GM12872 (cell line): ENCODE measurements at regions not wholly inside any gene's neighbourhood (a gene's known extent, or its start where the extent isn't known, plus 50 kb on each side); places are given as distances from the start of the nearest gene placed in this dataset.

ENCODE experiments used
- TF ChIP-seq, protein P1 (sequence below): IDR thresholded peaks from 3 replicates; pipeline ENCODE4 v1.5.1; 2011; ENCODE audit warnings: low read depth, mild to moderate bottlenecking, low read length, moderate library complexity; ENCODE audit not compliant: insufficient read depth

DNA sequence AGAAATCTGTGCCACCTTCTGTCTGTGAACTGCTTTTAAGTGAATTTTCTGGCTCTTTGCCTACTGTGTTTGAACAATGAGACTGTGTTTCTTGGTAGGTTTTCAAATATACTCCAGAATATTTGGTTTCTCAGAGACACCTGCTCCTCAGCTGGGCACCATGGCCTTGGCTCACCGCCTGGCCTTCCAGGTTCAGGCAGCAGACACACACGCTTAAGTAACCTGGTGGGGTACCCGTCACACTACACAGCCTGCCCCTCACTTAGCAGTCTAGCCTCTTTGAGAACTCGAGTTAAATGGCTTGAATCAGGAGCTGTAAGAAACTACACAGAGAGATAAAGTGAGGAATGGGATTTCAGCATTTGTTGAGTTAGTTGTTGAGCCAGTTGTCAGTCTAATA, 530.5 kb downstream of the MTRR start:
- TF ChIP-seq, protein P1, sequence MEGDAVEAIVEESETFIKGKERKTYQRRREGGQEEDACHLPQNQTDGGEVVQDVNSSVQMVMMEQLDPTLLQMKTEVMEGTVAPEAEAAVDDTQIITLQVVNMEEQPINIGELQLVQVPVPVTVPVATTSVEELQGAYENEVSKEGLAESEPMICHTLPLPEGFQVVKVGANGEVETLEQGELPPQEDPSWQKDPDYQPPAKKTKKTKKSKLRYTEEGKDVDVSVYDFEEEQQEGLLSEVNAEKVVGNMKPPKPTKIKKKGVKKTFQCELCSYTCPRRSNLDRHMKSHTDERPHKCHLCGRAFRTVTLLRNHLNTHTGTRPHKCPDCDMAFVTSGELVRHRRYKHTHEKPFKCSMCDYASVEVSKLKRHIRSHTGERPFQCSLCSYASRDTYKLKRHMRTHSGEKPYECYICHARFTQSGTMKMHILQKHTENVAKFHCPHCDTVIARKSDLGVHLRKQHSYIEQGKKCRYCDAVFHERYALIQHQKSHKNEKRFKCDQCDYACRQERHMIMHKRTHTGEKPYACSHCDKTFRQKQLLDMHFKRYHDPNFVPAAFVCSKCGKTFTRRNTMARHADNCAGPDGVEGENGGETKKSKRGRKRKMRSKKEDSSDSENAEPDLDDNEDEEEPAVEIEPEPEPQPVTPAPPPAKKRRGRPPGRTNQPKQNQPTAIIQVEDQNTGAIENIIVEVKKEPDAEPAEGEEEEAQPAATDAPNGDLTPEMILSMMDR, result no peak

DNA sequence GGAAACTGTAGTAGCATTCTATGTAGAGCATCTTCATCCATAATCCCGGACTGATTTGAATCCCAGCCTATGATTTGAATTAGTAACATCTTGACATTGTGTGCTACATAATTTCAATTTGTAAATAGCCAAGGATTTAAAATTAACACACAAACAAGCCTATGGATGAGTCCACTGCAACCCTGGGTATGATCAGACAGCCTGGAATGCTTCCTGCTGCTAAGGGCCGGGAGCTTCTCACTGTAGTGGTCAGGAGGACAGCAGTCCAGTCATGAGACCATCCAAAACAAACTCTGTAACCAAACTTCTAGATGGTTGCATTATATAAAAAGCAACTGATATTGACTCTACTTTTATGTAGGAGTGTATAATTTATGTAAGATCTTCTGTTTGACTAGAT, 539.3 kb downstream of the MTRR start:
- TF ChIP-seq, protein P1, result no peak

DNA sequence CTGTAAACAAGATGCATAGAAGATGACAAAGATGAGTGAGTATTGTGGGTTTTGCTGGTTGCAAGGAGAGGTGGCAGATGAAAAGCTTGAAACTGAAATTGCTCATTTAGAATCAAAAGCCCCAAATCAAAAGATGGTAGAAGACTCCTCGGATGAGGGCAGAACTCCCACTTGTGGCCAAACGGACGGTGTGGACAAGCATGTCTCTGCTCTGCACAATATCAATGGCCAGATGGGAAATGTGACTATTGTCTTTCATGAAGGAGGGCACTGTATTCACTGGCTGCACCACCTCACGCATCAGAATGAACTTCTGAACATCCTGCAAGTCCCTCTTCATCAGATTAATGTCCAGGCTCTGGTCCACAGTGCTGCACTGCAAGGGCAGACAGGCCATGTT, 541.7 kb downstream of the MTRR start:
- TF ChIP-seq, protein P1, result no peak

DNA sequence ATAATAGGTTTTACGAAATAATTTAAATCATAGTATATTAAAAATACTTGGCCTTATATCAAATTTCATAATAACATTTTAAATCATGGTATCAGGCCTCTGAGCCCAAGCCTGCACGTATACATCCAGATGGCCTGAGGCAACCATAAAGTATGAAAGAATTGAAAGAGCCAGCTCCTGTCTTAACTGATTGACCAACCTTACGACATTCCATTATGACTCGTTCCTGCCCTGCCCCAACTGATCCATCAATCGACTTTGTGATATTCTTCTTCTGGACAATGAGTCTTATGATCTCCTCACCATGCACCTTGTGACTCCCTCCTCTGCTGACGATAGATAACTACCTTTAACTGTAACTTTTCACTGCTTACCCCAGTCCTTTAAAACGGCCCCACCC, 545.0 kb downstream of the MTRR start:
- TF ChIP-seq, protein P1, result no peak

DNA sequence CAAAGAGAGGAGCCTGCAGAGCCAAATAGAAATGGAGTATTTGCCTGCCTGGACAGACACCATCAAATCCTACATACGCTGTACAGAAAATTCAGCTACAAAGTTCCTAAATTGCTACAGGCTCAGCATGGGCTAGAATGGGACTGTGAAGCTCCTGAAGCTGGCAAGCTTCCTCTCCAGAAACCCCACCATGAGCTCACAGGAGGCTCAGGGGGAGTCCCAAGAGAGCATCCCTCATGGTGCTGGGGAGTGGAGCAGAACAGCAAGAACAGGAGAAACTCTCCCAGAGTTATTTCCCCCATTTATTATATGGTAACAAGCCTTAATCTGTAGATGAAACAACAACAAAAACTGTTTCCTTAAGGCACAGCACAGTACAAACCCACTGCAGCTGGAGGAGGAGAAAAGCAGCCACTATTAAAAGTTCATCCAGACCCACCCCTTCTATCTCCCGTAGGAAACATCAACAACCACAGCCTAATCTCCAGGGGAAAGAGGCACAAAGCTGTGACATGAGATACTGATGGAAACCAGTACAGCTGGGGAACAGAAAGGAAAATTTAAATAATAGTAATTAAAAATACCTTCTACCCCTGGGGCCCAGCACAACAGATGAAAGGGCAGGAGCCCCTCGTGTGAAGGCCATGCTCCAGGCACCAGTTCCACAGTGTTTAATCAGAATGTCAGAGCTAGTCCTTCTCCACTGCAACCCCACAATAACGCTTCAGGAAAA, 548.5 kb downstream of the MTRR start:
- TF ChIP-seq, protein P1, result no peak

DNA sequence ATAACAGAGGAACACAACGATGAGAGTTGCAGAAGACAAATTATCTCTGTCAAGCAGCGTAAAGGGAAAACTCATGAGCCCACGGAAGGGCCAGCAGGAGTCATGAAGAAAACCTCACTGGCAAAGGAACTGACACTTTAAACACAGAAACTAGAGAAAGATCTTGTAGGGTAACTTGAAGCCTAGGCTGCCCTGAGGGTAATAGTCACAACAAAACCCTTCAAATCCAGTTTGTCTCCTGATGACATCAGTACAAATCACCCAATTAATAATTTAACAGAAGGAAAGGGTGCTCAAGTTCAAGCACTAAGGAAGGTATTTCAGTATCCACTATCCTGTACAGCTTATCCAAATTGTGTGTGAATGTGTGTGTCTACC, 549.1 kb downstream of the MTRR start:
- TF ChIP-seq, protein P1, result no peak

DNA sequence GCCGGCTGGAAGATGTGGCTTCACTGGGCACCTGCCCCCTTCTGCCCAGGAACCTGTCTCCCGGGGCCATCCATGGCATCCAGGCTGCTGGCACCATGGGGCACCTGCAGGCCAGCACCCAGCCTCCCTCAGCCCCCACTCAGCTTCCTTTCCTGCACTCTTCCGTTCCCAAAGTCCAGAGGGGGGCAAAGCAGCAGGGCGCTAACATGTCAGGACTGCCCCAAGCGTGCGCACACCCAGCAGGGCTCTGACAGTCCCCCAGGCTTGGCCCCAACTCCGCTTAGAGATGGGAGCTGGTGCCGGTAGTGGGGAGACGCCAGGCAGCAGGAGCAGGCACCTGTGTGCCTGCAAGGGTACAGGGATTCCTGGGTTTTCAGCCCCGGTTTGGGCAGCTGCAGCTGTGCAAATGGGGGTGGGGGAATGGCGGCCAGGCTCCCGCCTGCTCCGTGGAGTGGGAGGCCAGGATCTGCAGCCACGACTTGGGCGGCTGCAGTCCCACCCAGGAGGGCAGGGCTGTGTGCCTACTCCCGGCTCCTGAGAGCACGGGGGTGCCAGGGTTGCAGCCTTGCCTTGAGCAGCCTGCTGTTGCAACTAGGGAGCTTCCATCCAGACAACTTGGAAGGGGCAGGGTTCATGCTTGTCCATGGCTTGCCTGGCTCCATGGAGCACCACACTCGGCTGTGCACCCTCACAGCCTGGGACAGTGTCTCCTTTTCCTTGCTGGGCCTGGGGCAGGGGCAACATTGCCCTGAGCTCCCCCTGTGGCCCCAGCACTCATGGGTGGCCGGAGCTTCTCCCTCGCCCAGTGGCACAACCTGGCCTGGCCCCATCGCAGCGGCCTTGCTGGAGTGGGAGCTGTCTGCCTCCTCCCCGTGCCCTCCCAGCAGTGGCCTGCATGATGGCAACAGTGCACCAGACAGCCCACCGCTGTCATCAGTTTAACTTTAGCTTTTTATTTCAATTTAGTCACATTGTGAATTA, 561.1 kb downstream of the MTRR start:
- TF ChIP-seq, protein P1, result no peak
